HG03558 (cell line): ENCODE measurements at regions not wholly inside any gene's neighbourhood (a gene's known extent, or its start where the extent isn't known, plus 50 kb on each side); places are given as distances from the start of the nearest gene placed in this dataset.
"Not testable (repeated sequence)": the region's sequence is repeated elsewhere in the genome, so short reads cannot be mapped to it uniquely, and the experiment has no call there.

ENCODE experiments used
- ATAC-seq: cut with Tn5 transposase; IDR thresholded peaks from one replicate; pipeline ENCODE4 v1.9.1; 2021; ENCODE audit warnings: moderate number of reproducible peaks; ENCODE audit not compliant: unreplicated experiment; ENCODE audit errors: extremely low read depth

DNA sequence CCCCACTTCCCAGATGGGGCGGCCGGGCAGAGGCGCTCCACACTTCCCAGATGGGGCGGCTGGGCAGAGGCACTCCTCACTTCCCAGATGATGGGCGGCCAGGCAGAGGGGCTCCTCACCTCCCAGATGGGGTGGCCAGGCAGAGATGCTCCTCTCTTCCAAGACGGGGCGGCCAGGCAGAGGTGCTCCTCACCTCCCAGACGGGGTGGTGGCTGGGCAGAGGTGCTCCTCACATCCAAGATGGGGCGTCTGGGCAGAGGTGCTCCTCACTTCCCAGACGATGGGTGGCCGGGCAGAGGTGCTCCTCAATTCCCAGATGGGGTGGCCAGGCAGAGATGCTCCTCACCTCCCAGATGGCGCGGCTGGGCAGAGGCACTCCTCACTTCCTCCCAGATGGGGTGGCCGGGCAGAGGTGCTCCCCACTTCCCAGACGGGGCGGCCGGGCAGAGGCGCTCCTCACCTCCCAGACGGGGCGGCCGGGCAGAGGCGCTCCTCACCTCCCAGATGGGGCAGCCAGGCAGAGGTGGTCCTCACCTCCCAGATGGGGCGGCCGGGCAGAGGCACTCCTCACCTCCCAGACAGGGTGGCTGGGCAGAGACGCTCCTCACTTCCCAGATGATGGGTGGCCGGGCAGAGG is 275.2 kb downstream of the LIPI start:
- ATAC-seq = not testable (repeated sequence)

DNA sequence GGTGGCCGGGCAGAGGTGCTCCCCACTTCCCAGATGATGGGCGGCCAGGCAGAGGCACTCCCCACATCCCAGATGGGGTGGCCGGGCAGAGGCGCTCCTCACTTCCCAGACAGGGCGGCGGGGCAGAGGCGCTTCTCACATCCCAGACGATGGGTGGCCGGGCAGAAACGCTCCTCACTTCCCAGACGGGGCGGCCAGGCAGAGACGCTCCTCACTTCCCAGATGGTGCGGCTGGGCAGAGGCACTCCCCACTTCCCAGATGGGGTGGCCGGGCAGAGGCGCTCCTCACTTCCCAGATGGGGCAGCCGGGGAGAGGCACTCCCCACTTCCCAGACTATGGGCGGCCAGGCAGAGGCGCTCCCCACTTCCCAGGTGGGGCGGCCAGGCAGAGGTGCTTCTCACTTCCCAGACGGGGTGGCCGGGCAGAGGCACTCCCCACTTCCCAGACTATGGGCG is 275.8 kb downstream of the LIPI start:
- not testable (repeated sequence) for ATAC-seq

DNA sequence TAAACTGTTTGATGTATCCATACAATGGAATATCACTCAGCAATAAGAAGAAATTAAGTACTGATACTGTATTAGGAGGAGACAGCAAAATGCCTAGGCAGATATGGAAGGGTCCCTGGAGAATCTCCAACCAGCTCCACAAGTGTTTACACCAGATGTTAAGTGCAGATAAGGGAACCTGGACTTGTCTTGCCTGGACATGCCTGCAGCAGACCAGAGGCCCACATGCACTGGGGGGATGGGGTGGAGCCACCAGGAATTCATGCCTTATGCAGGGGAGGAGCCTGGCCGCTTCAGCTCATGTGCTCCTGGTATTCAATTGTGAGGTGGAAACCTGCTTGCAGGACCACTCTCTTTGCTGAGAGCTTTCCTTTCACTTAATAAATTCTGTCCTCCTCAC is 287.6 kb downstream of the LIPI start:
- ATAC-seq = not testable (repeated sequence)

DNA sequence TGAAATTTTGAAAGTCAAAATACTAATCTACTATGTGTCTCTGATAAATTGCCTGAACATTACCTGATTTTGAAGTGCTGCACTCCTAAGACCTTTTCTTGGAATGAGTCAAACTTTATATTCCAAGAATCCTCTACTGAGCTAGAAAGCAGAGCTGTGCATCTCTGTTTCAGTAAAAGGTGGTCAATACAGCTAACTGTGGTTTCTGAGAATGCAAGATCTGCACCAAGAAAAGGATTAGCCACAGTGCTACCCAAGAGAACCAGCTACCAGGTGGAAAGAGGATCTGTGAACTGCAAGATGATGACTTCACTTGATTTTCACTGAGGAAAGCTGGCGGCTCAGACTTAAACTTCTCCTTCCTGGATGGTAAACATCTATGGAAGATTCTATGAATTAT is 289.3 kb downstream of the LIPI start:
- ATAC-seq = not testable (repeated sequence)

DNA sequence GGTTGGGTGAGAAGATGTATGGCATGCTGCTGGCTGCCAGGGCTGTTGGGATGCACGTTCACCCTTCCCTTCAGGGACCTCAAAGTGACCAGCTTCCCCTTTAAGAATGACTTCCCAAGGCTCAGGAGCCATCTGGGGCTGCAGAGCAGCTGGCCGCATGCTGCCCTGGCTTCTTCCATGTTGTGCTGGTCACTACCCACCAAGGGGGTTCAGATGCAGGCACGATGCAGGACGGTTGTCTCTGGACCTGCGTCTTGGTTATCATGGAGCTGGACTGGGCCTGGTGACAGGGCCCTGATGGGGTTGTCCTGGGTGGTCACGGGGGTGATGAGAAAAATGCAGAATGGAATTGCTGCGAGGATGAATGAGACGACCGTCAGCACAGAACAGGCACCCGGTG is 297.8 kb downstream of the POTED start:
- ATAC-seq = not testable (repeated sequence)

DNA sequence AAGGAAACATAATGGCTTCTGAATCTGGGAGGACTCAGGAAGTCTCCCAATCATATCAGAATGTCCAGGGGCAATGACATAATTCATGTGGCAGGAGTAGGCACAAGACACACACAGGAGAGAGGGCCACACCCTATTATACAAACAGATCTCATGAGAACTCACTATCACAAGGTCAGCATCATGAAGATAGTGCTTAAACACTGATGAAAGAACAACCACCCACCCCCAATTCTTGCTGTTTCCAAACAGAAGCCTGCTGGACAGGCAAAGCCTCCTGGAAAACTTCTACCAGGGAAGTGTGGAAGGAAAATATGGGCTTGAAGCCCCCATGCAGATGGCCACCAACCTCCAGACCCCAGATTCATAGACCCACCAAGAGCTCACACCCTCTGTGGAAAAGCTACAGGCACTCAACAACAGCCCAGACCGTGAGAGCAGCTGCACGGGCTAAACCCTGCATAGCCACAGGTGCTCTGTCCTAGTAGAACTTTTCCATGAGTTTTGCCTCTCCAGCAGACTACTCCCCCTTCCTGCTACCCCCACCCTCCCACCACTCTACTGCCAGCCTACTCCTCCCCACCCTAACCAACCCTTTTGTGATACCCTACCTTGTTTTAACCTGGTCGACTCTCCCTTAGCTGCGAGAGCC is 287.1 kb downstream of the POTED start:
- not testable (repeated sequence) for ATAC-seq

DNA sequence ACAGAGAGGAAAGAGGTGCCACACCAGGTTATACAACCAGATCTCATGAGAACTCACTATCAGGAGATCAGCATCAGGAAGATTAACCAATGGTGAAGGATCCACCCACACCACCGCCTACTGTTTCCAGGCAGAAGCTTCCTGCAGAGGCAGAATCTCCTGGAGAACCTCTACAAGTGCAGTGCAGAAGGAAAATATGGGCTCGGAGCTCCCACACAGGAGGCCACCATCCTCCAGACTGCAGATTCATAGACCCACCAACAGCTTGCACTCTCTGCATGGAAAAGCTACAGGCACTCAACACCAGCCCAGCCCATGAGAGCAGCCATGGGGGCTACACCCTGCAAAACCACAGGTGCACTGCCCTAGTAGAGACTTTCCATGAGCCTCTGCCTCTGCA is 284.0 kb downstream of the POTED start:
- ATAC-seq = not testable (repeated sequence)

DNA sequence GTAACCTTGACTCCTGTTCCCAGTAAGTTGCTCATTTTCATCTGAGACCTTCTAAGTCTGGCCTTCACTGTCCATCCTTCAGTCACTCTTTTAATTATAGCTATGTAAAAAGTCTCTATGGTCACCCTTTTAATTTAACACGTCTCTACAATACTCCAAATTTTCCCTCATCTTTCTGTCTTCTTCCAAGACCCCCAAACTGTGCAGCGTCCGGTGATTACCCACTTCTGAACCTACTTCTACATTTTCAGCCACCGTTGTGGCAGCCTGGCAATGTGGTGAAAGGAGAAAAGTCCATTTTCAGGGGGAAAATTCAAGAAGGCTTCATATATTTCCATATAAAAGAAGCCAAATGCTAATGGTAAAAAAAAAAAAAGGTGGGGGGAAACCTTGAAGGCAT is 283.4 kb downstream of the POTED start:
- ATAC-seq = not testable (repeated sequence)

DNA sequence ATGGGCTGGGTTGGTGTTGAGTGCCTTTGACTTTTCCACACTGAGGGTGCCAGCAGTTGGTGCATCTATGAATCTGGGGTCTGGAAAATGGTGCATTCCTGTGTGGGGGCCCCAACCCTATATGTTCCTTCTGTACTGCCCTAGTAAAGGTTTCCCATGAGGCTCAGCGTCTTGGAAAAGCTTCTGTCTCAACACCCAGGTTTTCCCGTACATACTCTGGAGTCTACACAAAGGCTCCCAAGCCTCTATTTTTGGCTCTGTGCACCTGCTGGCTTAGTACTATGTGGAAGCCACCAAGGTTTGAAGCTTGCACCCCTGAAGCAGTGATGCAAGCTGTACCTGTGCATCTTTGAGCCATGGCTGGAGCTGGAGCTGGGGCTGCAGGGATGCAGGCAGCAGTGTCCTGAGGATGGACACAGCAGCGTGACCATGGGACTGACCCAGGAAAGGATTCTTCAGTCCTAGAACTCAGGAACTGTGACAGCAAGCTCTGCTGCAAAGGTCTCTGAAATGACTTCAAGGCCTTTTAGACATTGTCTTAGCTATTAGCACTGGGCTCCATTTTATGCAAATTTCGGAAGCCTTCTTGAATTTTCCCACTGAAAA is 282.7 kb downstream of the POTED start:
- ATAC-seq = not testable (repeated sequence)

DNA sequence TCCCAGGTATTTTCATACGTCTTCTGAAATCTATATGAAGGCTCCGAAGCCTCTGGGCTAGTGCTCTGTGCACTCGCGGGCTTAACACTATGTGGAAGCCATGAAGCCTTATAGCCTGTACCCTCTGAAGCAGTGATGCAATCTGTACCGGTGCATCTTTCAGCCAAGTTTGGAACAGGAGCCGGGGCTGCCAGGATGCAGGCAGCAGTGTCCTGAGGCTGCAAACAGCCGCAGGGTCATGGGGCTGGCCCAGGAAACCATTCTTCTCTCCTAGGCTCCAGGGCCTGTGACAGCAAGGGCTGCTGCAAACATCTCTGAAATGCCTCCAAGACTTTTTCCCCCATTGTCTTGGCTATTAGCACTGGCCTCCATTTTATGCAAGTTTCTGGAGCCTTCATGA is 279.6 kb downstream of the POTED start:
- ATAC-seq = not testable (repeated sequence)

DNA sequence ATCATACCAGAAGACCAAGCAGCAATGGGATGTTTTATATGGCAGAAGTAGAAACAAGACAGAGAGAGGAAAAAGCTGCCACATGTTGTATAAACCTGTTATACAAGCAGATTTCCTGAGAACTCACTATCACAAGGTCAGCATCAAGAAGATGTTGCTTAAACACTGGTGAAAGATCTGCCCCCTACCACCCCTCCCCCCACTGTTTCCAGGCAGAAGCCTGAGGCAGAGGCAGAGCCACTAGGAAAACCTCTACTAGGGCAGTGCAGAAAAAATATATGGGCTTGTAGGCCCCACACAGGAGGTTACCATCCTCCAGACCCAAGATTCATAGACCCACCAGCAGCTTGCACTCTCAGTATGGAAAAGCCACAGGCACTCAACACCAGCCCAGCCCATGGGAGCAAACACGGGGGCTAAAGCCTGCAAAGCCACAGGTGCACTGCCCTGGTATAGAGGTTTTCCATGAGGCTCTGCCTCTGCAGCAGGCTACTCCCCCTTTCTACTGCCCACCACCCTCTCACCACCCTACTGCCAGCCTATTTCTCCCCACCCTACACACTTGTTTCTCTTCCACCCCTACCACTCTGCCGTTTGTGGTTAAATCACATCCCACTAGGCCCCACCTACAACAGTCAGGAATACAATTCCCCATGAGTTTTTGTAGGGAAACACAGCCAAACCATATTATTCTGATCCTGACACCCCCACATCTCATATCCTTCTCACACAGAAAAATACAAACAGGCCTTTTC is 274.2 kb downstream of the POTED start:
- not testable (repeated sequence) for ATAC-seq

DNA sequence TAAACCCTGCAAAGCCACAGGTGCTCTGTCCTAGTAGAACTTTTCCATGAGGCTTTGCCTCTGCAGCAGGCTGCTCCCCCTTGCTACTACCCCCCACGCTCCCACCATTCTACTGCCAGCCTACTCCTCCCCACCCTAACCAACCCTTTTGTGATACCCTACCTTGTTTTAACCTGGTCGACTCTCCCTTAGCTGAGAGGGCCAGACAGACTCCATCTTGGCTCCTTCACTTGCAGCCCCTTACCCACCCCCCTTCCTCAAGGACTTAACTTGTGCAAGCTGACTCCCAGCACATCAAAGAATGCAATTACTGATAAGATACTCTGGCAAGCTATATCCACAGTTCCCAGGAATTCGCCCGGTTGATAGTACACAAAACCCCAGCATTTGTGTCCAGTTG is 267.9 kb downstream of the POTED start:
- ATAC-seq = not testable (repeated sequence)

DNA sequence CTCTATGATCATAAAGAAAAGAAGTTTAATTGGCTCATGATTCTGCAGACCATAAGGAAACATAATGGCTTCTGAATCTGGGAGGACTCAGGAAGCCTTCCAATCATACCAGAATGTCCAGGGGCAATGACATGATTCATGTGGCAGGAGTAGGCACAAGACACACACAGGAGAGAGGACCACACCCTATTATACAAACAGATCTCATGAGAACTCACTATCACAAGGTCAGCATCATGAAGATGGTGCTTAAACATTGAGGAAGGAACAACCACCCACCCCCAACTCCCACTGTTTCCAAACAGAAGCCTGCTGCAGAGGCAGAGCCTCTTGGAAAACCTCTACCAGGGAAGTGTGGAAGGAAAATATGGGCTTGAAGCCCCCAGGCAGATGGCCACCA is 267.4 kb downstream of the POTED start:
- ATAC-seq = not testable (repeated sequence)

DNA sequence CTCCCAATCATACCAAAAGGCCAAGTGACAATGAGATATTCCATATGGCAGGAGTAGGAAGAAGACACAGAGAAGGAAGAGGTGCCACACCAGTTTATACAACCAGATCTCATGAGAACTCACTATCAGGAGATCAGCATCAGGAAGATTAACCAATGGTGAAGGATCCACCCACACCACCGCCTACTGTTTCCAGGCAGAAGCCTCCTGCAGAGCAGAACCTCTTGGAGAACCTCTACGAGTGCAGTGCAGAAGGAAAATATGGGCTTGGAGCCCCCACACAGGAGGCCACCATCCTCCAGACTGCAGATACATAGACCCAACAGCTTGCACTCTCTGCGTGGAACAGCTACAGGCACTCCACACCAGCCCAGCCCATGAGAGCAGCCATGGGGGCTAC is 264.4 kb downstream of the POTED start:
- ATAC-seq = not testable (repeated sequence)

DNA sequence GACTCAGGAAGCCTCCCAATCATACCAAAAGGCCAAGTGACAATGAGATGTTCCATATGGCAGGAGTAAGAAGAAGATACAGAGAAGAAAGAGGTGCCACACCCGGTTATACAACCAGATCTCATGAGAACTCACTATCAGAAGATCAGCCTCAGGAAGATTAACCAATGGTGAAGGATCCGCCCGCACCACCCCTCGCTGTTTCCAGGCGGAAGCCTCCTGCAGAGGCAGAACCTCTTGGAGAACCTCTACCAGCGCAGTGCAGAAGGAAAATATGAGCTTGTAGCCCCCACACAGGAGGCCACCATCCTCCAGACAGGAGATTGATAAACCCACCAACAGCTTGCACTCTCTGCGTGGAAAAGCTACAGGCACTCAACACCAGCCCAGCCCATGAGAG is 245.1 kb downstream of the POTED start:
- no peak for ATAC-seq

DNA sequence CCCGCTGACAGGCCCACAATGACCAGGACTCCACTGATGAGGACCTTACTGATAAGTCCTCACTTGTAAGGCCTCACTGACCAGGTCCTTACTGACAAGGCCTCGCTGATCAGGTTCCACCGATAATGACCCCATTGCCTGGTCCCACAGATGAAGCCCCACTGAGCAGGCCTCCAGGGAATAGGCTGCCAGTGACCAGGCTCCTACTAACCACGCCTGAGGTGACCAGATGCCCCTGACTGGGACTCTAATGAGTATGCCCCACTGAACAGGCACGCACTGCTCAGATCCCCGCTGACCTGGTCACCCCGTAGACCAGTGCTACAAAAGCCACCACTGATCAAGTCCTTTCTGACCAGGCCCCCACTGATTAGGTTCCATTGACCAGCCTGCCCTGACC is 241.2 kb downstream of the POTED start:
- not testable (repeated sequence) for ATAC-seq

DNA sequence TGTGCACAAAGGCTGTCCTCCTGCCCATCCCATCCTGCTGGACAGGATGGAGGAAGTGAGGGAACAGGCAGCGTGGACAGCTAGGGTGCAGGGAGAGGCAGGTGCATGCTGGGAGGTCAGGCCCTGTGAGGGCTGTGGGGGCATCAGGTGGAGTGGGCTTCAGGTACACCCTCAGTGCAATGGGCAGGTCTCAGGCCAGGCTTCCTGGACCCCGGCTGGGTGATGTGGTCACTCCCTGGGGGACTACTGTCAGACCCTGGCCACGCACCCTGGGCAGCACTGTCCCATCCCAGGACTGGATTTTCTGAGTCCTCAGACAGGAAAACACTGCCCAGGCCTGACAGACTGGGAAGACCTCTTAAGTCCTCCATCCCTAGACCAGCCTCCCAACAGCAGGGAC is 239.9 kb downstream of the POTED start:
- ATAC-seq = not testable (repeated sequence)

DNA sequence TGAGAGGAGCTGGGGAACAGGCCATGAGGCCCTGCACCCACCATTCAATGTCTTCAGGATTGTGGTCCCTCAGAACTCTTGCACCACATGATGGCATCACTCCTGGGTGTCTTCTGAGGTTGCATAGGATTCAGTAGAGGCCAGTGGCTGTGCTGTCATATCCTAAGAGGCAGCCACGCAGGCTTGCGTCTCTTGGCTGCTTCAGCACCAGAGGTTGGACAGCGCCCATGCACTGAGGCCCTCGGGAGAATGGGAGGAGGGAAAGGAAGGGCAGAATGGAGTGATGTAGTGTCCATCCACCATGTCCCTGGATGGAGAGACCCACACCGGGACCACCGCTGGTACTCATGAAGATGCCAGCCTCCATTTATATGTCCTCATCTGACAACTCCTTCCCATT is 237.1 kb downstream of the POTED start:
- not testable (repeated sequence) for ATAC-seq

DNA sequence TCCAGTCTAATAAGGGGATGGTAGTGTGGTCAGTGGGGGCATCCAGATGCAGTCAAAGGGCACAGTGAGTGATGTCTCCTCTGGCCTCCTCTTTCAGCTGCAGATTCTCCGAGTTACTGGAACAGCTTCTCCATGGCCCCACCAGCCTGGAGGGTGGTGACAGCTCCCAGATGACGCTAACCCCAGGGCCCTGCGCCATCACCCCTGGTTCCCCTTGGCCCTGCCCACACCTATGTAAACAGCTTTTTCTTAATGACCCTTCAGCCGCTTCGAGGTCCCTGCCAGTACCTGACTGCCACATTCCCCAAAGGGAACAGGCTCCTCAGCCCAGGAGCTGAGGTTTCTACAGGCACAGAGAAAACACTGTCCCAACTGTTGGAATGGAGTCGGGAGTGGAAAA is 235.0 kb downstream of the POTED start:
- not testable (repeated sequence) for ATAC-seq

DNA sequence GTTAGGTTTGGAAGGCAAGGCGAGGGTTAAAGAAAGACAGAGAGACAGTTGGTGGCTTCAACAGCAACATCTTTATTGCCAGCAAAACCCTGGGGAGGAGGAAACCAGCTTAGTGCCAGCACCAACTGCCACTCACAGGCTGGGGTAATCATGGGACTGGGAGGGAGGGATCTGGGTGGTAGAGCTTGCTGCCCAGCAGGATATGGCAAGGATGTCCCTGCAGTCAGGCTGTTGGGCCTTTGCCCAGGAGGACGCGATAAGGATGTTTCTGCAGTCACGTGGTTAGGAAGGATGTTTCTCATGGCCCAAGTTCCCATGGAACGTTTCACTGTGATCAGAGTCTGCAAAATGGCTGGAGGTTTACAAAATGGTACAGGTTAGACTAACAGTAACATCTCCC is 233.5 kb downstream of the POTED start:
- ATAC-seq = not testable (repeated sequence)

DNA sequence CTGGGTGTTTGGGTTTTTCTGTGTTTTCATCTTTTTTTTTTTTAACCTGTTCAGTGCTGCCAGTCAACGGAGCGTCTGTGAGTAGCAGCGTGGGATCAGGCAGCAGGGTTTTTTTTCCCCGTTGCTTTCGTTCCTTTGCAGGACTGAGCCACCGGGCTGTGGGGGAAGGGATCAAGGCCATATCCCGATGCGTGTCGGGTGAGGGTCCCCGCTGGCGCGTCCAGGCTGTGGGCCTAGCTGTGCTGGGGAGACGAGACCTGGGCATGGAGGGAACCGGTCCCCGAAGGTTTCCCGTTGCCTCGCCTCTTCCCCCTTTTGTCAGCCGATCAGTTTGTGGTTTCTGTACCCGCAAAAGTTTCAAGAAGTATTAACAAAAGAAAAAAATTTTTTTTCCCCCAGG is 218.1 kb downstream of the POTED start:
- not testable (repeated sequence) for ATAC-seq
